Panc1 (cell line): ENCODE measurements at regions not wholly inside any gene's neighbourhood (a gene's known extent, or its start where the extent isn't known, plus 50 kb on each side); places are given as distances from the start of the nearest gene placed in this dataset.

Source experiments
- ATAC-seq: fragments of 200-7000 bp; cut with Tn5 transposase; 2 replicates; pipeline ENCODE4 v1.9.1; 2020; ENCODE audit warnings: mild to moderate bottlenecking, moderate library complexity
- BruUV-seq: library from RNA; stranded (reverse); fragments of 400-500 nt; replicated peaks from 2 replicates; lab custom pipeline; 2021; lab: Mats Ljungman, UMichigan
- CTCF ChIA-PET: fragments of 300-600 bp; sonication (Branson Sonifier 250); formaldehyde crosslinking; loops from one replicate; lab custom pipeline; 2022; ENCODE audit warnings: antibody characterized with exemption; lab: Charles Lee
- POLR2A ChIA-PET: fragments of 300-600 bp; sonication (Branson Sonifier 250); formaldehyde crosslinking; loops from one replicate; lab custom pipeline; 2022; ENCODE audit warnings: antibody characterized with exemption; lab: Charles Lee
- DNase-seq: peaks from one replicate; pipeline ENCODE4 v3.0.0-alpha.2; 2010; ENCODE audit warnings: low read depth, low spot score
- H3K27ac ChIP-seq: 2 replicates; pipeline ENCODE4 v1.5.1; 2011; ENCODE audit warnings: mild to moderate bottlenecking, low read length, inconsistent platforms
- H3K27me3 ChIP-seq: fragments of 200-500 bp; sonication (Bioruptor generic); 2 replicates; pipeline ENCODE4 v1.6.0; 2014; ENCODE audit warnings: low read length, inconsistent platforms; ENCODE audit not compliant: control insufficient read depth, insufficient read depth
- H3K36me3 ChIP-seq: fragments of 200-500 bp; sonication (Bioruptor generic); 2 replicates; pipeline ENCODE4 v1.5.1; 2014; ENCODE audit warnings: inconsistent platforms, mild to moderate bottlenecking, low read length, moderate library complexity; ENCODE audit not compliant: control insufficient read depth, insufficient read depth
- H3K4me1 ChIP-seq: 2 replicates; pipeline ENCODE4 v1.5.1; 2011; ENCODE audit warnings: inconsistent platforms, mild to moderate bottlenecking, low read length, moderate library complexity; ENCODE audit not compliant: control insufficient read depth, insufficient read depth
- H3K4me3 ChIP-seq, 2 experiments: 2 replicates each; pipeline ENCODE4 v1.5.1; 2011 to 2012; ENCODE audit warnings: low read depth in 2 of 2, low read length in 2 of 2, mild to moderate bottlenecking in 2 of 2, inconsistent platforms in 1 of 2, moderate library complexity in 1 of 2
- H3K9me3 ChIP-seq: fragments of 200-500 bp; sonication (Bioruptor generic); 2 replicates; pipeline ENCODE4 v1.5.1; 2014; ENCODE audit warnings: low read depth, mild to moderate bottlenecking, inconsistent platforms, low read length, moderate library complexity; ENCODE audit not compliant: control insufficient read depth, insufficient read depth
- CTCF ChIP-seq: fragments of 450-650 bp; IDR thresholded peaks from 2 replicates; pipeline ENCODE4 v1.5.1; 2017; ENCODE audit warnings: mild to moderate bottlenecking
- POLR2AphosphoS5 ChIP-seq: IDR thresholded peaks from 2 replicates; pipeline ENCODE4 v1.6.1; 2012; ENCODE audit warnings: mild to moderate bottlenecking, low read depth, low read length, moderate library complexity
- REST ChIP-seq, 2 experiments: IDR thresholded peaks; 2 replicates each; pipeline ENCODE4 v1.6.1; 2011 to 2012; ENCODE audit warnings: low read depth in 2 of 2, control low read depth in 1 of 2, low read length in 1 of 2, mild to moderate bottlenecking in 1 of 2, moderate library complexity in 1 of 2; ENCODE audit not compliant: insufficient read depth in 1 of 2
- SIN3A ChIP-seq: IDR thresholded peaks from 2 replicates; pipeline ENCODE4 v1.6.1; 2012; ENCODE audit warnings: low read depth, mild to moderate bottlenecking, low read length, moderate library complexity, borderline replicate concordance; ENCODE audit not compliant: insufficient read depth
- TCF7L2 ChIP-seq: IDR thresholded peaks from 2 replicates; pipeline ENCODE4 v1.6.1; 2011; ENCODE audit warnings: mild to moderate bottlenecking, low read depth, low read length, inconsistent platforms
- in situ Hi-C: cut with HindIII; loops from 2 replicates; pipeline ENCODE4 v1.10.0; 2016; ENCODE audit warnings: low sequenced_read_pairs, low pct_unique_long_range_greater_than_20kb
- intact Hi-C: fragments of 100-400 bp; cut with micrococcal nuclease; formaldehyde crosslinking; loops from one replicate; pipeline ENCODE4 v1.10.0; 2022; ENCODE audit not compliant: unreplicated experiment

- DNase-seq (no peak), ATAC-seq (no peak)
- Histone ChIP-seq H3K36me3 (no peaks in the 10 kb centered on the region), H3K9me3 (no peaks in the 10 kb centered on the region), H3K4me1 (no peaks in the 10 kb centered on the region), H3K27ac (no peak overlapping the region), H3K27me3 (no peaks in the 10 kb centered on the region; the same call in 1 of the 2 replicates), H3K4me3 (no peak overlapping the region)
- BruUV-seq, result no TSS peak
- in situ Hi-C loops, result no loop called here
- ChIA-PET POLR2A (no interaction called here), CTCF (no interaction called here)
- TF ChIP-seq REST (IDR thresholded peaks at IDR 0.05; ENCODE audit: insufficient read depth in 1 of 2, low read depth in 2 of 2, low read length in 1 of 2) (no peak), SIN3A (no peak), POLR2AphosphoS5 (no peak), TCF7L2 (no peak), CTCF (no peak)
- intact Hi-C loops, result no loop called here
These were observed 62.3 kb downstream of the FZD10 start for GRCh38 chr12:130224613-130225012.

- H3K27ac ChIP-seq, result no peak overlapping the region
- ChIA-PET POLR2A (no interaction called here), CTCF (no interaction called here)
- H3K4me1 ChIP-seq, result no peaks in the 10 kb centered on the region
- in situ Hi-C loops (no loop called here), intact Hi-C loops (no loop called here)
- no peak overlapping the region for H3K4me3 ChIP-seq
- DNase-seq (no peak), ATAC-seq (no peak)
- TF ChIP-seq SIN3A, result no peak
- TF ChIP-seq POLR2AphosphoS5, result no peak
- TF ChIP-seq REST (IDR thresholded peaks at IDR 0.05; ENCODE audit: insufficient read depth in 1 of 2, low read depth in 2 of 2, low read length in 1 of 2), result no peak
- no peaks in the 10 kb centered on the region for H3K36me3 ChIP-seq
- H3K27me3 ChIP-seq, result no peaks in the 10 kb centered on the region; the same call in 1 of the 2 replicates
- BruUV-seq, result no TSS peak
- no peaks in the 10 kb centered on the region for H3K9me3 ChIP-seq
These were observed 63.1 kb downstream of the FZD10 start for GRCh38 chr12:130225347-130225746.
